GM10266 (cell line): ENCODE measurements at regions not wholly inside any gene's neighbourhood (a gene's known extent, or its start where the extent isn't known, plus 50 kb on each side); places are given as distances from the start of the nearest gene placed in this dataset.

Experiments
- DNase-seq: peaks from one replicate; pipeline ENCODE4 v3.0.0; 2012; ENCODE audit errors: extremely low spot score
- CTCF ChIP-seq: IDR thresholded peaks from 2 replicates; pipeline ENCODE4 v1.5.1; 2012; ENCODE audit warnings: mild to moderate bottlenecking, low read depth; ENCODE audit not compliant: control insufficient read depth, insufficient read depth; ENCODE audit errors: missing control alignments

GRCh38 chr9:121564504-121565260 is 65.0 kb upstream of the GGTA1 start:
- DNase-seq: no peak
- TF ChIP-seq CTCF: no peak

GRCh38 chr9:121566481-121567465 is 67.1 kb upstream of the GGTA1 start:
- no peak for TF ChIP-seq CTCF
- no peak for DNase-seq

- TF ChIP-seq CTCF: no peak
- no peak for DNase-seq
These were observed 68.1 kb upstream of the GGTA1 start for GRCh38 chr9:121567500-121568342.

DNA sequence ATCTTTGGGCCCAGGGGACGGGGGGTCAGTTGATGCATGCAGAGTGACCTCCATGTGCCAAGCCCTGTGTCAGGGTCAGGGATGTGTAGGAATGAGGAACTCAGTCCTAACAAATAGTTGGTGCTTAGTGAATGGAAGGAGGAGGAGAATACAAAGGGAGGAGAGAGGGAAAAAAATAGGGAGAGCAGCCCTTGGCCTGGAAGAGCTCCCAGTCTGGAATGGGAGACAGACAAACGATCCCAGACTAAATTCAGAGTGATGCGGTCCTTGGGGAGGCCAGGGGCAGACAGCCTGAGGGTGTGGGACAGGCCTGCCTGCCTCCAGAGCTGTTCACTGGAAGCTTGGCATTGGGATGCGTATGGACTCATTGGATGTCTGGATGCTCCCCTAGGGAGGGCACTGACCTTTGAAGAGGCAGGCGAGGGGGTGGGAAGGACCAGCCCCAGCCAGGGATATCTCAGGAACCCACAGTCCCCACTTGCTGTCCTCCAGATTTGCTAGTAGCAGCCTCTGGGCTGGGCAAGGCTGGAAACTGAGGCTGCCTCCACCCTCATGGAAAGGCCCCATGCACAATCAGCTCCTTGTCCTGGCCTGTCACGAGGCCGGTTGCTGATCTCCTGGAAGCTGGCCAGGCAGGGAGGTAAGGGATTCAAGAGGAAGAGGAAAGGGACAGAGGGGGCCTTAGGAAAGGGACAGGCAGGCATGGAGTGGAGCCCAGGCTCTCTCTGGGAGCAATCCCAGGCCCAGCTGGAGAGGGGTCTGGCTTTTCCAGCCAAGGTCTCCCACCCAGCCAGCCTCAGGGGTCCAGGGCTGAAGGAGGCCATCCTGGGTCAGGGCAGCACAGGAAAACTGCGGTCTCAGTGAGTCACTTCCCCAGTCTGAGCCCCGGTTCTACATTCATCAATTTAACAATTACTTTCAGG is 69.0 kb upstream of the GGTA1 start:
- no peak for DNase-seq
- TF ChIP-seq CTCF: no peak

DNA sequence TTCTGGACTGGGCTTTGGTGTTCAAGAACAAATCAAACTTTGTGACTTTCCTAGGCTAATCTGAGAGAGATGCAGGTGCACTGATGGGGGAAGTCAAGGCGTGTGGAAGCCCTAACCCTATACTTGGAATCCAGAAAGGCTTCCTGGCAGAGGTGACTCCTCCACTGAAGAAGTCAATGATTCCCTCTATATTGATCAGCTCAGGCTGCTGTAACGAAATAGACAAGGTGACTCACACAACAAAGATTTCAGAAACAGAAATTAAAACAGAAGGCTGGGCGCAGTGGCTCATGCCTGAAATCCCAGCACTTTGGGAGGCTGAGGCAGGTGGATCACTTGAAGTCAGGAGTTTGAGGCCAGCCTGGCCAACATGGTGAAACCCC is 69.6 kb upstream of the GGTA1 start:
- no peak for DNase-seq
- TF ChIP-seq CTCF: no peak

GRCh38 chr9:121572581-121572980 is 72.9 kb upstream of the GGTA1 start:
- TF ChIP-seq CTCF: no peak
- no peak for DNase-seq
